ENCODE measurements at regions not wholly inside any gene's neighbourhood (a gene's known extent, or its start where the extent isn't known, plus 50 kb on each side); places are given as distances from the start of the nearest gene placed in this dataset.

DNA sequence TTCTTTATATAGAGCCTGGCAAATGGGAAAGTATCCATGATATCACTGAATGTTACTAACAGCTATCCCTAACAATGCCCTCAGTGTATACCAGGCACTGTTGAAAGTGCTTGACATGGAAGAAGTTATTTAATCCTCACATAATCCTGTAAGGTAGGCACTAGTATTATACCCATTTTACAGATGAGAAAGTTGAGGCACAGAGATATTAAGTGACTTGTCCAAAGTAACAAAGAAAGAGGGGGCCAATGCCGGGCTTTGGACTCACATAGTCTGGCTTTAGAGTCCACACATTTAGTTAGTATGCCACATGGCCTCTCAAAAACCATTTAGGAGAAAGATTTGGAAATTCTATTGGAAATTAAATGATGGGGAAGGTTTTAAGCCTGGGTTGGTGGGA is 220.8 kb upstream of the PLET1 start:
- TF ChIP-seq, protein P1, sequence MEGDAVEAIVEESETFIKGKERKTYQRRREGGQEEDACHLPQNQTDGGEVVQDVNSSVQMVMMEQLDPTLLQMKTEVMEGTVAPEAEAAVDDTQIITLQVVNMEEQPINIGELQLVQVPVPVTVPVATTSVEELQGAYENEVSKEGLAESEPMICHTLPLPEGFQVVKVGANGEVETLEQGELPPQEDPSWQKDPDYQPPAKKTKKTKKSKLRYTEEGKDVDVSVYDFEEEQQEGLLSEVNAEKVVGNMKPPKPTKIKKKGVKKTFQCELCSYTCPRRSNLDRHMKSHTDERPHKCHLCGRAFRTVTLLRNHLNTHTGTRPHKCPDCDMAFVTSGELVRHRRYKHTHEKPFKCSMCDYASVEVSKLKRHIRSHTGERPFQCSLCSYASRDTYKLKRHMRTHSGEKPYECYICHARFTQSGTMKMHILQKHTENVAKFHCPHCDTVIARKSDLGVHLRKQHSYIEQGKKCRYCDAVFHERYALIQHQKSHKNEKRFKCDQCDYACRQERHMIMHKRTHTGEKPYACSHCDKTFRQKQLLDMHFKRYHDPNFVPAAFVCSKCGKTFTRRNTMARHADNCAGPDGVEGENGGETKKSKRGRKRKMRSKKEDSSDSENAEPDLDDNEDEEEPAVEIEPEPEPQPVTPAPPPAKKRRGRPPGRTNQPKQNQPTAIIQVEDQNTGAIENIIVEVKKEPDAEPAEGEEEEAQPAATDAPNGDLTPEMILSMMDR (IDR thresholded peaks at IDR 0.05; ENCODE audit: low read depth, low read length, poor library complexity, severe bottlenecking): no peak
- TF ChIP-seq EZH2phosphoT487 (IDR thresholded peaks at IDR 0.05; ENCODE audit: borderline replicate concordance, low read length): no peak

Data from DOHH2 (cell line).